Karpas-422 (cell line): ENCODE measurements at regions not wholly inside any gene's neighbourhood (a gene's known extent, or its start where the extent isn't known, plus 50 kb on each side); places are given as distances from the start of the nearest gene placed in this dataset.

Experiments
- DNase-seq: peaks from one replicate; pipeline ENCODE4 v3.0.0-alpha.2; 2015
- H2AFZ ChIP-seq: fragments of 200-600 bp; sonication (generic); 2 replicates; pipeline ENCODE4 v1.6.1; 2014; ENCODE audit warnings: antibody characterized with exemption, low read length, mixed read lengths
- H3K27ac ChIP-seq: fragments of 200-600 bp; sonication (generic); 2 replicates; pipeline ENCODE4 v1.5.1; 2014; ENCODE audit warnings: mild to moderate bottlenecking, low read length, moderate library complexity
- H3K27me3 ChIP-seq: fragments of 200-600 bp; sonication (generic); 2 replicates; pipeline ENCODE4 v1.6.1; 2014; ENCODE audit warnings: low read length, mixed read lengths
- H3K36me3 ChIP-seq: fragments of 200-600 bp; sonication (generic); 2 replicates; pipeline ENCODE4 v1.6.1; 2014; ENCODE audit warnings: low read length, mixed read lengths; ENCODE audit not compliant: insufficient read depth
- H3K4me1 ChIP-seq: fragments of 200-600 bp; sonication (generic); 2 replicates; pipeline ENCODE4 v1.6.1; 2014; ENCODE audit warnings: mild to moderate bottlenecking, low read length, mixed read lengths
- H3K4me2 ChIP-seq: fragments of 200-600 bp; sonication (generic); 2 replicates; pipeline ENCODE4 v1.6.1; 2014; ENCODE audit warnings: low read length, low read depth, mild to moderate bottlenecking; ENCODE audit not compliant: poor library complexity, severe bottlenecking
- H3K4me3 ChIP-seq: fragments of 200-600 bp; sonication (generic); 2 replicates; pipeline ENCODE4 v1.5.1; 2014; ENCODE audit warnings: mild to moderate bottlenecking, antibody characterized with exemption, low read length, mixed read lengths
- H3K79me2 ChIP-seq: fragments of 200-600 bp; sonication (generic); 2 replicates; pipeline ENCODE4 v1.6.1; 2014; ENCODE audit warnings: mild to moderate bottlenecking, low read length, mixed read lengths
- H3K9ac ChIP-seq: fragments of 200-600 bp; sonication (generic); 2 replicates; pipeline ENCODE4 v1.6.0; 2014; ENCODE audit warnings: low read length
- H3K9me2 ChIP-seq: fragments of 200-600 bp; sonication (generic), shearing (Covaris generic); replicated peaks from 2 replicates; pipeline ENCODE4 v1.6.0; 2014; ENCODE audit warnings: mild to moderate bottlenecking, low read length, moderate library complexity; ENCODE audit not compliant: insufficient read depth
- H3K9me3 ChIP-seq: fragments of 300-700, 200-600 bp; sonication (generic); 2 replicates; pipeline ENCODE4 v1.6.1; 2014; ENCODE audit warnings: low read length, mixed read lengths
- H4K20me1 ChIP-seq: fragments of 200-600 bp; sonication (generic); 2 replicates; pipeline ENCODE4 v1.6.1; 2014; ENCODE audit warnings: mild to moderate bottlenecking, antibody characterized with exemption, low read length, low read depth; ENCODE audit not compliant: insufficient read depth

DNA sequence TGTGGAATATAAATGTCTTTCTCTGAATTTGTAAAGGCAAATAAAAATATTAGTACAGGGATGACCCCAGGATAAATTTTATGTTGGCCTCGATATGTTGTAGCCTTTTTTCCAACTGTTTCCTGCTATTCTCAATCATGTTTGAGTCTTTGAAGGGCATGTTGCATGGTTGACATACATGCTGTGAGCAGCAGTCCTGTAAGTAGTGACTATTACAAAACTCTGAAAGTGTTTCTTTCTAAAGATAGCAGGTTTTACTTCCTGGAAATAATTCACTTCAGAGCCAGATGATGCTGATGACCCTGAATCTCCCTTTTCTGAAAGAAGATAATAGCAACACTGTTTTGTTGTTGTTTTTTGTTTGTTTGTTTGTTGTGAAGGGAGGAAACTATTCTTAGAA is 393.0 kb upstream of the GNPDA2 start:
- H3K9ac ChIP-seq: no peak overlapping the region
- no peak for DNase-seq
- H3K4me3 ChIP-seq: no peak overlapping the region
- no peak overlapping the region for H3K27ac ChIP-seq
- H3K79me2 ChIP-seq: no peaks in the 10 kb centered on the region
- H3K9me2 ChIP-seq: 0 out of 2 replicates have a peak, but pooled peaks cover 4% of the 10 kb centered on the region
- H3K4me2 ChIP-seq: no peak overlapping the region
- H3K36me3 ChIP-seq: no peaks in the 10 kb centered on the region
- no peaks in the 10 kb centered on the region for H3K27me3 ChIP-seq
- H4K20me1 ChIP-seq: no peaks in the 10 kb centered on the region
- peaks cover 20% of the 10 kb centered on the region for H3K9me3 ChIP-seq
- H2AFZ ChIP-seq: no peak overlapping the region
- no peaks in the 10 kb centered on the region for H3K4me1 ChIP-seq

DNA sequence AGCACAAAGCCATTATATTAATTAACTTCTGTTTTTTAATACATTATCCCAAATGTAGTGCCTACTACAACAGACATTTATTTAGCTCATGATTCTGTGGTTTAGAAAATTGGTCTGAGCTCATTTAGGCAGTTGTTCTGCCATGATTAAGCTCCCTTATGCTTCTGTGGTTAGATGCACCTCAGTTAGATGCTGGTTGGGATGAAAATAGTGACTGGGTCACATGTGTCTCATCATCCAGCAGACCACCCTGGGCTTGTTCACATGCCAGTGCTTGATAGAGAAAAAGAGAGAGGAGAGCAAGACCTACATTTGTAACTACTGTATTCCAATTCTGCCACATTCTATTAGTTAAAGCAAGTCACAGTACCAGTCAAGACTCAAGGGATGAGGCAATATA is 376.4 kb upstream of the GNPDA2 start:
- H3K27me3 ChIP-seq: no peaks in the 10 kb centered on the region
- no peak for DNase-seq
- H3K4me2 ChIP-seq: no peak overlapping the region
- no peak overlapping the region for H3K4me3 ChIP-seq
- H3K9me2 ChIP-seq: no peaks in the 10 kb centered on the region; the same call in 1 of the 2 replicates
- no peaks in the 10 kb centered on the region for H3K4me1 ChIP-seq
- peaks cover 20% of the 10 kb centered on the region for H3K9me3 ChIP-seq
- H4K20me1 ChIP-seq: no peaks in the 10 kb centered on the region
- no peak overlapping the region for H3K27ac ChIP-seq
- H3K9ac ChIP-seq: no peak overlapping the region
- no peaks in the 10 kb centered on the region for H3K79me2 ChIP-seq
- H2AFZ ChIP-seq: no peak overlapping the region
- H3K36me3 ChIP-seq: no peaks in the 10 kb centered on the region

DNA sequence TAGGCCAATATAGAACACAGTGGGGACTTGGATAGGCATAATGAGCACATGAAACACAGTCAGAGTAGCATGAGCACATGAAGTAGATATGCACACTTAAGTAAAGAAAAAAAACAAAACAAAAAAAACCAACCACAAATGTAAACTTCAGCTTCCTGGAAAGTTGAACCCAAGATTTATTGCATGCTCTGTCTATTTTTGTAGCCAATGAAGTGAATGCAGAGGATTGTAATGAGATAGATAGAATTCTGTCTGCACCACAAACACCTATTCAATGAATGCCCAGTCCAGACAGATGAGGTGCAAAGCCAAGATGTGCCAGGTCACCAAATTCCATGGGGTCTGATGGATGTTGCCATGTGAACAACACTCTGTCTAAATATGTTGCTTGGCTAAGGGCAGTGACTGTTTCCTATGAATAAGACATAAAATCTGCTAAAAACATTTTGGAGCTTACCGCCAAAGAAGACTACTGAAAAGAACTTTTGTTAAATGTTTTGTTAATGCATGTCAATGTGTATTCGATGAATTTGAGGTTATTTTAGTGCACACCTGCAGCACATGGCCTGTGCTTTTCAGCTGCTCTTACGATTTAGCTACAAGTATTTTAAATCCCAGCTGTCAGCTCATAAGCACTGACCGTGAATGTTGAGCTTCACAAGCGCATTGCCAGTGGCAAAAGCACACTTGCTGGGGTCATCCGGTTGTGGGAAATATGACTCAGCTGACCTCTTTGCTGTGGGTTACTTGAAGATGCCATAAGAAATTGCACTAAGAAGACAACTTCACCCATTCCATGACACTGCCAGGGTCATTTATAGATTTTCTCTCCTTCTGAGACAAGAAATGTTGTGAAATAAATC is 374.8 kb upstream of the GNPDA2 start:
- Histone ChIP-seq H3K36me3 (no peaks in the 10 kb centered on the region), H3K79me2 (no peaks in the 10 kb centered on the region), H4K20me1 (no peaks in the 10 kb centered on the region), H3K4me1 (no peaks in the 10 kb centered on the region), H3K9me3 (peaks cover 20% of the 10 kb centered on the region), H2AFZ (no peak overlapping the region), H3K27me3 (no peaks in the 10 kb centered on the region), H3K4me2 (no peak overlapping the region), H3K9ac (no peak overlapping the region), H3K9me2 (no peaks in the 10 kb centered on the region; the same call in 1 of the 2 replicates), H3K4me3 (no peak overlapping the region), H3K27ac (no peak overlapping the region)
- DNase-seq: no peak

DNA sequence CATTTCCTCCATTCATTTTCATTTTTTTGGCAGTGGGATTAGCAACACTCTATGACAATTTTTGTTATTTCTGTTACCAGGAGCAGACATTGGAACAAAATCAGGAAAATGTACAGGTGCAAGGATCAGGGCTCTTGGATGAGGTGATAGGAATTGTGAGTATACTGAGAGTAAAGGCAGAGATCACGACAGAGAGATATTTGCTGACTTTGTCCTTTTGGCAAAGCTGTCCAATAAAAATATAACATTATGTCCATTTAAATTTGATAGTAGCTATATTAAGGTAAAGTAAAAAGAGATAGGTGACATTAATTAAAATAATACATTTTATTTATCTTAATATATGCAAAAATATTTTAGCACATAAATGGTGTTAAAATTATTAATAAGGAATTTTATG is 373.1 kb upstream of the GNPDA2 start:
- no peaks in the 10 kb centered on the region for H3K36me3 ChIP-seq
- H3K27ac ChIP-seq: no peak overlapping the region
- H4K20me1 ChIP-seq: no peaks in the 10 kb centered on the region
- no peaks in the 10 kb centered on the region for H3K27me3 ChIP-seq
- no peak overlapping the region for H2AFZ ChIP-seq
- no peak overlapping the region for H3K4me2 ChIP-seq
- H3K9me2 ChIP-seq: no peaks in the 10 kb centered on the region; the same call in 1 of the 2 replicates
- no peak for DNase-seq
- peaks cover 30% of the 10 kb centered on the region for H3K9me3 ChIP-seq
- H3K4me1 ChIP-seq: no peaks in the 10 kb centered on the region
- no peaks in the 10 kb centered on the region for H3K79me2 ChIP-seq
- no peak overlapping the region for H3K4me3 ChIP-seq
- no peak overlapping the region for H3K9ac ChIP-seq

DNA sequence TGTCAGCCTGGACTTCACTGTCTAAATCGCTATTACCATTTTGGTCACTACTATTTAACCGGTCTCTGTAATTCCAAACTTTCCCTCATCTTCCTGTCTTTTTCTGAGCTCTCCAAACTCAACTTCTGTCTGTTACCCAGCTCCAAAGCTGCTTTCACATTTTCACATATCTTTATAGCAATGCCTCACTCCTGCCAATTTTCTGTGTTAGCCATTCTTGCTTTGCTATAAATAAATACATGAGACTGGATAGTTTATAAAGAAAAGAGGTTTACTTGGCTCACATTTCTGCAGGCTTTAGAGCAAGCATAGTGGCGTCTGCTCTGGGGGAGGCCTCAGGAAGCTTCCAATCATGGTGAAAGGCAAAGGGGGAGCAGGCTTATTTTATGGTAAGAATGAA is 368.3 kb upstream of the GNPDA2 start:
- no peaks in the 10 kb centered on the region for H4K20me1 ChIP-seq
- H3K36me3 ChIP-seq: no peaks in the 10 kb centered on the region
- DNase-seq: no peak
- H3K9ac ChIP-seq: no peak overlapping the region
- H3K9me2 ChIP-seq: no peaks in the 10 kb centered on the region
- H2AFZ ChIP-seq: no peak overlapping the region
- H3K27me3 ChIP-seq: no peaks in the 10 kb centered on the region
- no peaks in the 10 kb centered on the region for H3K79me2 ChIP-seq
- H3K4me3 ChIP-seq: no peak overlapping the region
- H3K4me2 ChIP-seq: no peak overlapping the region
- peaks cover 37% of the 10 kb centered on the region for H3K9me3 ChIP-seq
- H3K4me1 ChIP-seq: no peaks in the 10 kb centered on the region
- no peak overlapping the region for H3K27ac ChIP-seq

DNA sequence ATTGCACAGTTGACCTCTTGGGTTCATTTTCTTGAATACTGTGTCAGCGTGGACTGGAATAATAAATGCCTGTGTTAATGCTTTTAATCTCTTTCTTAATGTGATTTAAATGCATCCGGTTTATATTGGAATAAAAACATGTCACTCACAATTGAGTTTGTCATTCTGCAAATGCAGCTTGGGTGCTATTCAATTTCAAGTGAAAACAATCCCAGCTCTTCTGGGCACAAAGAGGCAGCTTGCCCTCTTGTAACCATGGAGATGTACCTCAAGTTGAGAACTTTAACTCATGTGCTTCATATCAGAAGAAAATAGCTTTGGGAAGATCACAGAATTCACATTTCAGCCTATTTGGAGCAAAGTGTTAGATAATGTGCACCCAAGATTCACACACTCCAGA is 355.7 kb upstream of the GNPDA2 start:
- no peaks in the 10 kb centered on the region for H3K27me3 ChIP-seq
- no peaks in the 10 kb centered on the region for H3K36me3 ChIP-seq
- no peaks in the 10 kb centered on the region for H4K20me1 ChIP-seq
- no peak for DNase-seq
- no peak overlapping the region for H3K27ac ChIP-seq
- no peaks in the 10 kb centered on the region for H3K79me2 ChIP-seq
- no peak overlapping the region for H3K4me2 ChIP-seq
- no peaks in the 10 kb centered on the region for H3K9me2 ChIP-seq
- H3K9me3 ChIP-seq: peaks cover 45% of the 10 kb centered on the region
- H2AFZ ChIP-seq: no peak overlapping the region
- no peak overlapping the region for H3K9ac ChIP-seq
- H3K4me3 ChIP-seq: no peak overlapping the region
- H3K4me1 ChIP-seq: no peaks in the 10 kb centered on the region

DNA sequence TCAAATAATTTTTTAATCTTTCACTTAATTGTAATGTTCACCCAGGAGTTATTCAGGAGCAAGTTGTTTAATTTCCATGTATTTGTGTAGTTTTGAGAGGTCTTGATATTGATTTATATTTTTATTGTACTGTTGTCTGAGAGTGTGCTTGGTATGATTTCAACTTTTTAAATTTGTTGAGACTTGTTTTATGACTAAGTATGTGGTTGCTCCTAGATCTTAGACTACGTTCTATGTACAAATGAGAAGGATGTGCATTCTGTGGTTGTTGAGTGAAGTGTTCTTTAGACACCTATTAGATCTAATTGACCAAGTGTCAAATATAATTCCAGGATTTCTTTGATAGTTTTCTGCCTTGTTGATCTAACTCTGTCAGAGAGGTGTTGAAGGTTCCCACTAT is 353.3 kb upstream of the GNPDA2 start:
- Histone ChIP-seq H3K4me2 (no peak overlapping the region), H3K27me3 (no peaks in the 10 kb centered on the region), H4K20me1 (no peaks in the 10 kb centered on the region), H3K36me3 (no peaks in the 10 kb centered on the region), H3K9ac (no peak overlapping the region), H3K27ac (no peak overlapping the region), H2AFZ (no peak overlapping the region), H3K79me2 (no peaks in the 10 kb centered on the region), H3K4me3 (no peak overlapping the region), H3K9me3 (peaks cover 47% of the 10 kb centered on the region), H3K4me1 (no peaks in the 10 kb centered on the region), H3K9me2 (no peaks in the 10 kb centered on the region)
- DNase-seq: no peak

DNA sequence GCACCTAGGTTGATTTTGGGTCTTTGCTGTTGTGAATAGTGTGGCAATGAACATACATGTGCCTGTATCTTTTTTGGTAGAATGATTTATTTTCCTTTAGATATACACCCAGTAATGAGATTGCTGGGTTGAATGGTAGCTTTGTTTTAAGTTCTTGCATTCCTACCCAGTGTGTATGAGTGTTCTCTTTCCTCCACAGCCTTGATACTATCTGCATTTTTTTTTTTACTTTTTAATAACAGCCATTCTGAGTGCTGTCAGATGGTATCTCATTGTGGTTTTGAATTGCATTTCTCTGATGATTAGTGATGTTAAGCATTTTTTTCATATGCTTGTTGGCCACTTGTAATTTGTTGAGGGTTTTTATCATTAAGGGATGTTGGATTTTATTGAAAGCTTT is 351.8 kb upstream of the GNPDA2 start:
- Histone ChIP-seq H3K9me3 (peaks cover 43% of the 10 kb centered on the region), H3K9ac (no peak overlapping the region), H3K4me3 (no peak overlapping the region), H3K36me3 (no peaks in the 10 kb centered on the region), H3K4me1 (no peaks in the 10 kb centered on the region), H3K27ac (no peak overlapping the region), H3K9me2 (no peaks in the 10 kb centered on the region), H3K4me2 (no peak overlapping the region), H3K79me2 (no peaks in the 10 kb centered on the region), H4K20me1 (no peaks in the 10 kb centered on the region), H3K27me3 (no peaks in the 10 kb centered on the region), H2AFZ (no peak overlapping the region)
- no peak for DNase-seq
